ENCODE measurements at regions not wholly inside any gene's neighbourhood (a gene's known extent, or its start where the extent isn't known, plus 50 kb on each side); places are given as distances from the start of the nearest gene placed in this dataset.

- TF ChIP-seq POLR2AphosphoS5 (IDR thresholded peaks at IDR 0.05) (no peak), CTCF (IDR thresholded peaks at IDR 0.05) (no peak)
Observed at GRCh38 chr22:49044776-49045175, 782.9 kb downstream of the BRD1 start.
